A673 (cell line): ENCODE measurements at regions not wholly inside any gene's neighbourhood (a gene's known extent, or its start where the extent isn't known, plus 50 kb on each side); places are given as distances from the start of the nearest gene placed in this dataset.

Experiments
- BruUV-seq: library from RNA; stranded (reverse); fragments of 400-500 nt; replicated peaks from 2 replicates; lab custom pipeline; 2021; lab: Mats Ljungman, UMichigan
- CTCF ChIA-PET: fragments of 300-600 bp; sonication (Branson Sonifier 250); formaldehyde crosslinking; loops from one replicate; lab custom pipeline; 2022; ENCODE audit warnings: antibody characterized with exemption; lab: Charles Lee
- POLR2A ChIA-PET: fragments of 300-600 bp; sonication (Branson Sonifier 250); formaldehyde crosslinking; loops from one replicate; lab custom pipeline; 2022; ENCODE audit warnings: antibody characterized with exemption; ENCODE audit not compliant: low non-redundant PET; lab: Charles Lee
- DNase-seq: peaks from one replicate; pipeline ENCODE4 v3.0.0-alpha.2; 2015; ENCODE audit warnings: low spot score
- H3K27ac ChIP-seq: fragments of 200-600 bp; sonication (generic); 2 replicates; pipeline ENCODE4 v1.5.1; 2016; ENCODE audit warnings: mixed run types, low read depth, mild to moderate bottlenecking, mixed read lengths, antibody characterized with exemption, low read length; ENCODE audit not compliant: poor library complexity, severe bottlenecking
- H3K27me3 ChIP-seq: fragments of 200-600 bp; sonication (generic); replicated peaks from 2 replicates; pipeline ENCODE4 v1.6.1; 2017; ENCODE audit warnings: mixed run types, low read depth, mild to moderate bottlenecking, mixed read lengths, antibody characterized with exemption, low read length; ENCODE audit not compliant: insufficient read depth, poor library complexity
- H3K36me3 ChIP-seq: fragments of 200-600 bp; sonication (generic); 2 replicates; pipeline ENCODE4 v1.6.1; 2016; ENCODE audit warnings: mixed run types, mild to moderate bottlenecking, mixed read lengths, antibody characterized with exemption, low read length; ENCODE audit not compliant: insufficient read depth, poor library complexity, severe bottlenecking
- H3K4me1 ChIP-seq: fragments of 200-600 bp; sonication (generic); 2 replicates; pipeline ENCODE4 v1.6.1; 2017; ENCODE audit warnings: mixed run types, mild to moderate bottlenecking, mixed read lengths, antibody characterized with exemption, low read length; ENCODE audit not compliant: insufficient read depth, poor library complexity, severe bottlenecking
- H3K4me3 ChIP-seq: fragments of 200-600 bp; sonication (generic); 2 replicates; pipeline ENCODE4 v1.5.1; 2016; ENCODE audit warnings: low read depth, mixed run types, mild to moderate bottlenecking, mixed read lengths, low read length; ENCODE audit not compliant: poor library complexity, severe bottlenecking
- H3K9me3 ChIP-seq: fragments of 200-600 bp; sonication (generic); 2 replicates; pipeline ENCODE4 v1.6.1; 2016; ENCODE audit warnings: mixed run types, low read depth, mild to moderate bottlenecking, mixed read lengths, antibody characterized with exemption, low read length; ENCODE audit not compliant: poor library complexity, severe bottlenecking
- EZH2 ChIP-seq: fragments of 200-600 bp; sonication (generic); IDR thresholded peaks from 2 replicates; pipeline ENCODE4 v1.6.1; 2017; ENCODE audit warnings: borderline replicate concordance, low read depth, mild to moderate bottlenecking, mixed read lengths, antibody characterized with exemption, low read length; ENCODE audit not compliant: poor library complexity, severe bottlenecking
- intact Hi-C: fragments of 100-400 bp; cut with micrococcal nuclease; formaldehyde crosslinking; loops from one replicate; pipeline ENCODE4 v1.10.0; 2022; ENCODE audit not compliant: unreplicated experiment
- TF ChIP-seq, protein P1 (sequence below): fragments of 300-800, 200-600 bp; sonication (generic); conservative IDR thresholded peaks from 2 replicates; pipeline ENCODE4 v1.5.1; 2017; ENCODE audit warnings: low read depth, mild to moderate bottlenecking, antibody characterized with exemption, low read length, moderate library complexity, mixed read lengths

DNA sequence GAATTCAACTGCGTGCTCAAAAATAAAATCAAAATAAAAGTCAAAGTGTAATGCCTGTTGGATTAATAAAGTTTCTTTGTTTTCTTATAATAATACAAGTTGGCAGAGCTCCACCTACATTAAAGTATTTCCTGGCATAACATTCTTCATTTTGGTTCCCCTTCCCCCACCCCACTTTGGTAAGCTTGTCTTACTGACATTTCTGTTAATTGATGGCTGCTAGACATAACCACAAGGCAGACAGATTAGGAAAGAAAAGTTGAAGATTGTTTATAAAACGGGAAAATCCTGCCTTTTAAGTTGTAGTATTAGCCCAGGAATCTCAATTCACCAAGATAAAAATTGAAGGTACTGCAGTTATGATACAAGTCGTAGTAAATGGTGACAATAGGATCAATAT lies 246.5 kb upstream of the RPS6KA3 start:
- no TSS peak for BruUV-seq
- no peaks in the 10 kb centered on the region for H3K27me3 ChIP-seq
- ChIA-PET CTCF (no interaction called here), POLR2A (no interaction called here)
- peak; percentile 11 for DNase-seq
- peaks cover 12% of the 10 kb centered on the region for H3K4me1 ChIP-seq
- TF ChIP-seq, protein P1, sequence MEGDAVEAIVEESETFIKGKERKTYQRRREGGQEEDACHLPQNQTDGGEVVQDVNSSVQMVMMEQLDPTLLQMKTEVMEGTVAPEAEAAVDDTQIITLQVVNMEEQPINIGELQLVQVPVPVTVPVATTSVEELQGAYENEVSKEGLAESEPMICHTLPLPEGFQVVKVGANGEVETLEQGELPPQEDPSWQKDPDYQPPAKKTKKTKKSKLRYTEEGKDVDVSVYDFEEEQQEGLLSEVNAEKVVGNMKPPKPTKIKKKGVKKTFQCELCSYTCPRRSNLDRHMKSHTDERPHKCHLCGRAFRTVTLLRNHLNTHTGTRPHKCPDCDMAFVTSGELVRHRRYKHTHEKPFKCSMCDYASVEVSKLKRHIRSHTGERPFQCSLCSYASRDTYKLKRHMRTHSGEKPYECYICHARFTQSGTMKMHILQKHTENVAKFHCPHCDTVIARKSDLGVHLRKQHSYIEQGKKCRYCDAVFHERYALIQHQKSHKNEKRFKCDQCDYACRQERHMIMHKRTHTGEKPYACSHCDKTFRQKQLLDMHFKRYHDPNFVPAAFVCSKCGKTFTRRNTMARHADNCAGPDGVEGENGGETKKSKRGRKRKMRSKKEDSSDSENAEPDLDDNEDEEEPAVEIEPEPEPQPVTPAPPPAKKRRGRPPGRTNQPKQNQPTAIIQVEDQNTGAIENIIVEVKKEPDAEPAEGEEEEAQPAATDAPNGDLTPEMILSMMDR, result no peak
- H3K4me3 ChIP-seq, result no peak overlapping the region
- no peak overlapping the region for H3K27ac ChIP-seq
- intact Hi-C loops, result no loop called here
- H3K36me3 ChIP-seq, result no peaks in the 10 kb centered on the region
- H3K9me3 ChIP-seq, result no peaks in the 10 kb centered on the region

DNA sequence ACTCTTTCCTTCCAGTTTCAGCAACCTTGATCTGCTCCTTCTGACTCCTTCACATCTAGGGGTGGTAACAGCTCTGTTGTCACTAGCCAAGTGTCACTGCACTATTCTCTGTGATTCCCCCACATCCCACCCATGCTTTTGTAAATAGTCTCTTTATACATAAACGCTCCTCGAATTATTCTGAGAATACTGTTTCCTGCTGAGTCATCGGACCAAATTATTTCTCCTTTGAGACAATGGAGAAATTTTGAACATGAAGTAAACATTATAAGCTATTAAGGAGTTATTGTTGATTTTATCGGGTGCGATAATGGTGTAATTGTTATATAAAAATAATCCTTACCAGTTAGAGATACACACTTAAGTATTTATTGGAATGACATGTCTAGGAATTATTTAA lies 245.1 kb upstream of the RPS6KA3 start:
- H3K27ac ChIP-seq, result no peak overlapping the region

DNA sequence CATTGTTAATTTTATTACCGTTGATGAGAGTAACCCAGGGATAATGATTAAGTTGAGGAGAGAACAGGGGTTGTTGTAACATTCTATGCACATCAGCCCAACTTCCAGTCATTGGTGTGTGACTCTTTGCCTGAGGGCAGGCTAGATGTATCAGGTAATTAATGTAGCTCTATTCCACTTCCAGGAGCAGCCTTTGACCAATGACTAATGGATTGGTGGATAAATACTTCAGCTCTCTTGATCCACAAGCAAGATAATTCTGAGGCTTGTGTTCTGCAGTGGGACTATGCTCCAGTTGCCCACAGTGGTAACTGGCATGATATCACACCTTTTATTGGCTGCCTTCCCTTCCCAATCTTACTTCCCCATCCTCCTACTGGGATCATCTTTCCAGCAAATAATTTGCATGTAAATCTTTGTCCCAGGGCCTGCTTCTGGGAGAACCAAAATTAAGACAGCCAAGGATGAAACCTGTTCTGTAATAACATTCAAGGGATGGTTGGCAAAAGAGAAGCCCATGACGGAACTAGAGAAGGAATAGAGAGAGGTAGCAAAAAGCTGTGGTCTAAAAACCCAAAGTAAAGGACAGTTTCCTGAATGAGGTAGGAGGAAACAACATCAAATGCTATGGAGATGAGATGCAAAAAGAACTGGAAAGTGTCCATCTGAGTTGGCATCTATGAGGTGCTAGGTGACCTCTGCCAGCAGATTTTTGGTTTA lies 241.4 kb upstream of the RPS6KA3 start:
- intact Hi-C loops, result no loop called here
- Histone ChIP-seq H3K9me3 (no peaks in the 10 kb centered on the region), H3K4me1 (peaks cover 5% of the 10 kb centered on the region), H3K27ac (no peak overlapping the region), H3K4me3 (no peak overlapping the region), H3K36me3 (no peaks in the 10 kb centered on the region), H3K27me3 (no peaks in the 10 kb centered on the region)
- no peak for TF ChIP-seq EZH2
- TF ChIP-seq, protein P1, result no peak
- CTCF ChIA-PET, result no interaction called here
- no peak for DNase-seq
- no TSS peak for BruUV-seq
- POLR2A ChIA-PET, result no interaction called here

More for the DNA sequence above, 245.1 kb upstream of the RPS6KA3 start:
- TF ChIP-seq, protein P1, result no peak
- TF ChIP-seq EZH2, result no peak
- H3K27me3 ChIP-seq, result no peaks in the 10 kb centered on the region
- DNase-seq, result peak; percentile 12
- ChIA-PET POLR2A (no interaction called here), CTCF (no interaction called here)
- H3K4me1 ChIP-seq, result peaks cover 12% of the 10 kb centered on the region
- H3K36me3 ChIP-seq, result no peaks in the 10 kb centered on the region
- H3K9me3 ChIP-seq, result no peaks in the 10 kb centered on the region
- BruUV-seq, result no TSS peak
- no peak overlapping the region for H3K4me3 ChIP-seq
- intact Hi-C loops, result no loop called here
